Mesenteric fat pad (tissue), 1 donor: ENCODE measurements at regions not wholly inside any gene's neighbourhood (a gene's known extent, or its start where the extent isn't known, plus 50 kb on each side); places are given as distances from the start of the nearest gene placed in this dataset.

ENCODE experiments used
- DNase-seq: peaks from one replicate; pipeline ENCODE4 v3.0.0-alpha.2; 2020; ENCODE audit warnings: low spot score
- donor health status: DM: yes; HTN: yes; CAD: no.

DNA sequence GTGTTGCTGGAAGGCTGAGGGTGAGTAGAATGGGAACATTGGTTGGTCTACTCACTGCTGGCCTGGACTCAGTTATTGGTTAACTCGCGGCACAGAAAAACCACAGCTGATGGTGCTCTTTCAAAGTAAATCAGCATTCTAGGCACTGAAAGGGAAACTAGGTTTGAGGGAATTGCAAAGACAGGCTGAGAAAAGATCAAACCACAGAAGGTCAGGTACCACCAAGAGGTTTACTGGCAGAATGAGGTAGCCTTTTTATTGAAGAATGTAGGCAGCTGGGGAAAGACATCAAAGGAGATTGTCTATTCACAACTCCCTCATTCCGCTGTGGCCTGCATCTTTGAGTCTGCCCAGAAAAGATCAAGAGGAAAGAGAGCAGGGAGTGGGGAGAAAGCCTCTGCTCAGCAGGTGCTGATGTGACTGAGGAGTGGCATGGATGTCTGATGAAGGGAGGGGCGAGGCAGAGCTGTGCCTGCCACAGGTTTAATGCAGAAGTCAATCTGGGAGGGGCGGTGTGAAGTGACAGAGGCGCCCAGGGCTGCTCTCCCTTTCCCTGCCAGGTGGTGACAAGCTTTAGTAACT lies 255.5 kb downstream of the MAN2A1 start:
- DNase-seq = no peak

DNA sequence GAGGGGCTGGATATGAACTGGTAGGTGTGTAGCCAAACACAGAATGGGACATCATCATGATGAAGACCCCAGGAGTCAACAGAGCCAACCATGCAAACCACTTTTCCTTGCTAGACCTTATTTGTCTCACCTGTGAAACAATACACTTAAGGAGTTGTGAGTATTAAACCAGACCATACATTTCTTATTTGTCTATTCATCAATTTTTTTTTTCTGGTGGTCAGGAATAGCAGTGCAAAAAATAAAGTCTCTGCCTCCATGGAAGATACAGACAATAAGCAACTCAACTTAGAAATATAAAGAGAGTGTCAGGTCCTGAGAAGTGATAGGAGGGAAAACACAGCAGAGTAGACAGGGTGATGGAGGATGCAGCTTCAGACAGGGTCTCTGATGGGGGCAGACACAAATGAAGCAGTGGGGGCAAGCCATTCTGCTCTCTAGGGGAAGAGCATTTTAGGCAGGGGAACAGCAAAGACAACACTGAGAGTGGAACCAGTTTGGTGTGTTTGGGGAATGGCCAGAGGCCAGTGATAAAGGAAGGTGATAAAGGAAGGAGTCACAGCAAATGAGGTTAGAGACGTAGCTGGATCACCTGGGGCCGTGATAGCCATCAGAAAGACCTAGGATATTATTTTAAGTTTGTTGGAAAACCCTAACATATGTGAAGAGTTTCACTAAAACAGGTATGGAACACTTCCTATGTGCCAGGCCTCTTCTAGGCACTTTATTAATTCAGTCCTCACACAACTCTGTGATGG lies 256.2 kb downstream of the MAN2A1 start:
- DNase-seq = no peak

DNA sequence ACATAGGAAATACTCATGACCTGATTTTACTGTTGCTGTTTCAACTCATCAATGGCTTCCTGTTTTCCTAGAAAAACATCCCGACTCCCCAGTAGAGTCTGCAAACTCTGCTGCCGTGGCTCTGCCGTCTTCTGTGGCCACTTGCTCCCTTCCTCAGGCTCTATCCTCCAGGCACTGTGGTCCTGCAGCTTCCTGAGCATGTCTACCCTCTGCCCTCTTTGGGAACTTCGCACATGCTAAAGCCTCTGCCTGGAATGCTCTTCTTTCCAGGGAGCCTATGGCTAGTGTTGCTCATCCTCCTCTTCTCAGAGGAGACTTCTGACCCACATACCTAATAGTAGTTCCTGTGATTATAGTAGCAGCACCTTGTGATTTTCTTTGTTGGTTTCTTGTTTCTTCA lies 256.9 kb downstream of the MAN2A1 start:
- no peak for DNase-seq

DNA sequence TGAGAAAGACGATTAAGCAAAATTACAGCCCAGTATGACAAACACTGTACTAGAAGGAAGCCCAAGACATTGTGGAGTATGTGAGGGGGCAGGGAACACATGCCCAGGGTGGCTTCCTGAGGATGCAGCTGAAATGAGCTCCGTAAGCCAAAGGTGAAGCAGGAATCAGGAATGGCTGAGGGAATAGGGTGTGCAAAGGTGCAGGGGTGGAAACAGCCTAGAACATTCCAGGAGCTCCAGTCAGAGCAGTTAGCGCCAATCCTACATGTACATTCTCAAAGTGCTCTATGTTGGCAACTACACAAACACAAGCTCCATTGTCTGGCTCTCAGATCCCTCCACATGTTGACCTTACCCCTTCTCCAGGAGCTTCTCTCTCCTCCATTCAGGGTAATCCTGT lies 257.9 kb downstream of the MAN2A1 start:
- no peak for DNase-seq

DNA sequence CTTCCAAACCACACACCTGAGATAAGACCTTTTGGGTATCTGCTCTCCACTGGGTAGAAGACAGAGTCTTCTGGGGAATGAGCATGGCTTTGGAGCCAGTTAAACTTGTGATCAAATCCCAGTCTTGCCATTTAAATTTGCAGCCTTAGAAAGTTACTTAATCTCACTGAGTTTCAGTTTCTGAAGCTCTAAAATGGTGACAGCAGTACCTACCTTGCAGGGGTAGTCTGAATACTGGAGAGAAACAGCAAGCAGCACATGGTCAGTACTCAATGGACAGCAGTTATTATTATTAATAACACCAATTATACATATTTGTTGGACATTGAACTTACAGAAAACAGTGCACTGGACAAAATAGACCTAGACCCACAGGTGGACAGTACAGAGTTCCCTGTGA lies 260.9 kb downstream of the MAN2A1 start:
- no peak for DNase-seq

DNA sequence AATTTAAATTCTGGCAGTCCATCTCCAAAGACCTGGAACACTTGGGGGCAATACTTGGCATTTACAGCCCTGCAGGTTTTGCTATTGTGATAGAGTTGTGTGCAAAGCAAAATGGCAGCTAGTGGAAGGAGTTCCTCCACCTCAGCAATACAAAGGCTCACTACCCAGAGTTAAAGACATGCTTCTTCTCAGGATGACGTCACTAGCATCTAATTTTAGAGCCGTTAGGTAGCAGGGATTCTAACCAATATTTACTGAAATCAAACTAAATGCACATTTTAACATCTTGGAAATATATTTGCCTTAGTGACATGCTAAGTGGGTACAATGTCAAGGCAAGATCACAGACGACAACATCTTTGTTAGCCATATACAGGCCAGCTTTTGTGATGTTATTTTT lies 261.6 kb downstream of the MAN2A1 start:
- no peak for DNase-seq

DNA sequence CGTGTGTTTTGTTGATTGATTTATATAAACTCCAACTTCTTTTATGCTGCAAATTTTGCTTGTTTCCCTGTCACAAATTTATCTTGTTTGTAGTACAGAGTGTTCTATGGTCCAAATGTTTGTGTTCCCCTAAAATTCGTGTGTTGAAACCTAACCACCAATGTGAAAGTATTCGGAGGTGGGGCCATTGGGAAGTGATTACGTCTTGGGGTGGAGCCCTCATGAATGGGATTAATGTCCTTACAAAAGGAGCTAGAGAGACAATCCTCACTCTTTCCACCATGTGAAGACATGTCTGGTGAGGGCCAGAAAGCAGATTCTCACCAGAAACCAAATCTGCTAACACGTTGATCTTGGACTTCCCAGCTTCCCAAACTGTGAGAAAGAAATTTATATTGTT lies 262.0 kb downstream of the MAN2A1 start:
- no peak for DNase-seq

DNA sequence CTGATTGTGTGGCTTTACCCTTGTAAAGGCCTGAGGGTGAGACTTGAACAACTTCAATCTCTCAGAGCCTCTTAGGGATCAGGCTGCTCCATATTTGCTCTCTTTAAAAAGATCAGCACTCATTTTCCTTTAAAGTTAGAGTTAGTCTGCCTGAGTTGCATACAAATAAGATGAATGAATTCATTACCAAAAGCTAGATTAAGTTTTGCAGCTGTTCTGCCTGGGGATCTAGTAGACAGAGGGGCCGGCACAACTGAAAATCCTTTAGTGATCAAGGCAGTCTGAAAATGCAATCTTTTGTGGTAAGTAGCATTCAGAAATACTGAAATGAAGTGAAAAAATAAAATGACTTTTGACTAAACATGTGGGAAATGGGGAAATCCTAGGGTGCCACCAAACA lies 264.0 kb downstream of the MAN2A1 start:
- DNase-seq = no peak

DNA sequence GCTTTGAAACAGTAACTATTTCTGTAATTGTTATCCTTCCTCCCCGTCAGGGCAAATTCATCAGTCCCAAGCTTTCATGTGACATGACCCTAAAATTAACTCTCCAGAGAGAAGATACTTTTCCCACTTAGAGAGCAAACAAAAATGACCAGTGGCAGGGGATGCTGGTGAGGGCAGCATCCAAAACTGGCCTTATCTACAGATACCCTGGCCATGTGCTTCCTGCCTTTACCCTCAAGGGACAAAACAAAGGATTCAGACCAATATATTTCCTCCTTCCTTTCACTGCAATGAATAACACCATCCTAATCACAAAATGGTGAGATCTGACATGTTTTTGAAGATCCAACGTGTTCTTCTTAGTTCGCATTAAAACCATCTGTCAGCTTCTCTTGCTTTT lies 267.2 kb downstream of the MAN2A1 start:
- no peak for DNase-seq

DNA sequence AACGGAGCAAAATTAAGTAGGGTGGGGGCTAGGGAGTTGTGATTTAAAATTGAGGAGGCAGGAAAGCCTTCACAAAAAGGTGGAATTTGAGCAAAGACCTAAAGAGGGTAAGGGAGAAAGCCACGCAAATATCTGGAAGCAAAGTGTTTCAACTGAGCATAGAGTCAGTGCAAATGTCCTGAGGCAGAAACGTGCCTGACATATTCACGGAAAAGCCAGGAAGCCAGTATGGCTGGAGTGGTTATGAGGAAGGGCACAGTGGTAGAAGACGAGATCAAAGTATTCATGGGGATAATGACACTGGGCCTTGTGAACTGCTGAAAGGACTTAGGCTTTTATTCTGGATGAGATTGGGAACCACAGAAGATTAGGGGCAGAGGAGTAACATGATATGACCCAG lies 268.4 kb downstream of the MAN2A1 start:
- DNase-seq = no peak

DNA sequence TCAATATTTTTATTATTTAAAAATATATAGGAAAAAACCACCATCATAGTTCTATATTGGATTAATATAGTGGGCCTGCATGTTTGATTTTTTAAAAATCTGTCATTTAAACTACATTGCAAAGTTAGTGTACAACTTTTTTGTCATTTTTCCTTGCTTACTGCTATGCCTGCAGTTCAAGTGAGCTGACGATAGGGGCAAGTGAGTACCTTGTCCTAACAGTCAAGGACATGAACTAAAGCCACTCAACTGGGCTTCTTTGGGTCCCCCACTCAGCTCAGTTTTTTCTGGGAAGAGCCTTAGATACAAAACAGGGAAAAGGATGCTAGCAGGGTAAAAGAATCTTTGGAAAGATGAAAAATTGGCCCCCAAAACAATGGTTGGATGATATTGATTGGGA lies 269.9 kb downstream of the MAN2A1 start:
- no peak for DNase-seq

DNA sequence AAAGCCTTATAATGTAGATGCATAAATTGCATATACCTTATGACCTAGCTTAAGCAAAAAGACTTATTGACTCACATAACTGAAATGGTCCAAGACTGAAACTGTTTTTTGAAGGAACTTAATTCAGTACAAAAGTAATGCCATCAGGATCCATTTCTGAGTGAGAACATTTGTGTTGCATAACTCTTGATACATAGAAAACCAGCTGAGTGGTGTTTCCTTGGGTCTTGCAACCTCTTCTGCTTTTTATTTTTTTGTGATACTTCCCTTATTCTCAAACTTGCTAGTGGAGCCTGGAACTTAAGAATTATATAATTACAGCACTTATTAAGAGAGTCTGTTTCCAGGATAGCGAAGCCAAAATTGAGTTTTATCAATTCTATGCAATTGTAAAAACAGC lies 272.0 kb downstream of the MAN2A1 start:
- DNase-seq = no peak

DNA sequence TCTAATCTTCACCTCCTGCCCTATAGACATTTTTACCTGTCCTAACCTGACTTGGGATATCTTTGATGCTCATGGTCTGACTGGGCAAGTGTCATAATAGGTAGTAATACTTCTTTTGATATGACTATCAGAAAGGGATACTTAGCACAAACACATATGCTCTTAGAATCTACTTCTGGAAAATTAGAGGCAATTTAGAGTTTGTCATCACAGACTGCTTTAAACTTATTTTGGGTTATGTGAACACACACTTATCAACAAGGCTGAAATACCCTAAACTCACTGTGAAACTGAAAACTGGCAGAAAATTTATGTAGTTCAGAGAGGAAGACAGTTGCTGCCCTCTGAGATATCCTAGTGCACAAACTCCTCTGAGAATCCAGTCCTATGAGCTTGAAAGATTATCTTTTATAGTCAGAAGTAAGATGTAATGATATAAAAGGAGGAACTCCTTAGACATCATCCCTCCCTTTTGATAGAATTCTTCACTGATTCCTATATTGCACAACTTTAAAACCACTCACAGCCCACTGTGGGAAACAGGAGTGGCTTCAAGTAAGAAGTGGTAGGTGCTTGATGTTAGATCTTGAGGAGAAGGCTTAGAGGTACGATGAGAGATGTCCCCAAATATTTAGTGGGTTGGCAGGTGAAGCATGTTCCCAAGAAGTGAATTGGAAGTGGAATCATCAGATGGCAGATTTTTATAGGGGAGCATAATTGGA lies 273.3 kb downstream of the MAN2A1 start:
- no peak for DNase-seq

DNA sequence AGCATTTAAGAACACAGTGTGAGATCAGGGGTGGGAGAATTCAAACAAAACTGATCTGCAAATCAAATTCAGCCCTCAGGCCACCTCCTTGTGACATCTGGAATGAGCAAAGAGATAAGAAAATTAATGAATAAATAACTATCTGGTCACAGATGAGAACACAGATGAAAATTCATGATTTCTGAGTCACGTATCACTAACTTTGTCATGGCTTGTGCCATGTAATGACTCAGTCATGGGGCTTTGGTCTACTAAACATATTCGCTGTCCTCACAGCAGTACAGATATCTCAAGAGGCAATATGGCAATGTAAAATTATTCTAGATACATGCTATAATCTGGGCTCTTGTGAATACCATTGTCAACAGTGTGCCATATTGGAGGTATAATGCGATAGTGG lies 274.4 kb downstream of the MAN2A1 start:
- no peak for DNase-seq

DNA sequence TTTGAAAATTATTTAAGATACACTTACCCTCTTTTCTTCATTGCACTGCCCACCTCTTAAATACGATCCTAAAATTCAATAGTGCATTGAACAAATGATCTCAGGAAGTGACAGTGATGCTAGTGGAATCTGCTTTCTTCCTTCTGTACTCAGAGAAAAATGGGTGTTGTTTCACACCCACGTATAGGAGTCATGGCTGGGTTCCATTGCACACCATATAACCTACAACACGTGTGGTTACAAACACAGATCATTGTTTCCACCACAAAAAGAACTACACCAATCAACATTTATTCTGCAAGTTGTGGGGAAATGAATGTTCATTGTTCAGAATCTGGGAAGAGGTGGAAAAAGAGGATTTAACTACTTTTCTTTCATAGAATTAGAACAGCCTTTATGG lies 275.9 kb downstream of the MAN2A1 start:
- no peak for DNase-seq

DNA sequence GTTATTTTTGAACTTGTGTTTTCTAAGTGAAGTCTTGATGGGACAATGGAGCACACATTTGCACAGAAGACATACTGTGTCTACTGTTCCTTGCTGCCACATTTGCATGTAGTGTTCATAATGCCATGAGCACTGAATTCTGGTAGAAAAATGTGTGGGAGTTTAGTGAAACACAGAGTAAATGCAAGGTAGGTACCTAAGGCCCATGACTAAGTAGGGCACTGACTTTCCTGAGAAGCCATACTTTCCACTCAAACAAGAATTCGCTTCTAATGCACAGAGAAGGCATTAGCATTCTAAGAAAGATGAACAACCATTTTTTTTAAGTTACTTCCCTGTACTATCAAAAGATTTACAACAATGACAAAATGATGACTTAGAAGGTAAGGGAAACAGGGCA lies 282.2 kb downstream of the MAN2A1 start:
- no peak for DNase-seq

DNA sequence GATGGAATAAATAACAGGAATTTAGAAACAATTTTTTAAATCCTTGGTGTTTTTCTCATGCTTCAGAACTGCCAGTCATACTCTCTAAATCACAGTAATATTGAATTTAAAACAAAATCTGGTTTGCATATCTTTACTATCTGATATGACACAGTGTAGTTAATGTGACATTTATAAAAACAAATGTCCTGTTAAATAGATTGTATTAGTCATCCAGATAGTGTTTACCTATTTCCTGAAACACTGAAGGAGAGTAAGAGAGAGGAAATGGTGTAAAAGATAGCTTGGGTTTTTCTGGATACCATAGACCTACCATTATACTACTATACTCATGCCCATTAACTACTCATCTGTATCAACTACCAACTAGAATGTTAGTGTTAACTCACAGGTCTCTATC lies 292.3 kb downstream of the MAN2A1 start:
- DNase-seq = no peak

DNA sequence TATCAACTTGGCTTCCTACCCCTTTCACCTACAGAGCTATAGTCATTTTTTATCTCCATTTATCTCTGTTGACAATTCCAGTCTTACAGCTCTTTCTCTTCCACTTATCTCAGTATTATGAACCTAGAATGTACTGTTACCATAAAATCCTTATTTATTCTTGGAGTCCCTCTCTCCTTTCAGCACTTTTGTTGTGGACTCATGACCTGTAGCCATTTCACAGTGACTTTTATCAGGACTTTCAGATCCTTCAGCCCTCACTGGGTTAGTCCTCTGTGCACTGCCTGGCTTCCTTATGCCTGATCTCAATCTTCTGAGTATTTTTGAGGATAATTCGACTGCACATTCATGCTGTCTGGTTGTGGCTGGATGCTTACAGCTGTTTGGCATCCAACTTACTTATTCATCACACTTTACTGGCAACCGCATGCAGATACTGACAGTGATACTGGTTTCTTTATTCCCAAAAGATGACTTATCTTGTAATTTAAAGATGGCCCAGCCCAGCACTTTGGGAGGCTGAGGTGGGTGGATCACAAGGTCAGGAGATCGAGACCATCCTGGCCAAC lies 293.3 kb downstream of the MAN2A1 start:
- no peak for DNase-seq

DNA sequence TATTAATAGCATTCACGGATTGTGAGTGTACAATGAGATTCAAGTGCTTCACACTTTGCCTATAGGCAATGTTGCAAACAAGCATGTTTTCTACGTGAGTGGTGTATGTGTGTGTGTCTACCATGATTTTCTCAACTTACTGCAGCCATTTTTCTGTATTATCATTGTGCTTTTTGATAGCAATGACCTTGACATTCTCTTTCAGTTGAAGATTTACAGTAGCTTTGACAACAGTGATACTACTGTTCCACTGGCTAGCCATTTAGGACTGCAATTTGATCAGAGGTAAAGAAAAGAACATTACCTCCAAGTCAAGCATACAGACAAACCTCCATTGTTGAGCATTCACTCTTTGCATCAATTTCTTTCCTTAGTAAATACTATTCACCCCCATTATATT lies 297.0 kb downstream of the MAN2A1 start:
- DNase-seq = no peak

DNA sequence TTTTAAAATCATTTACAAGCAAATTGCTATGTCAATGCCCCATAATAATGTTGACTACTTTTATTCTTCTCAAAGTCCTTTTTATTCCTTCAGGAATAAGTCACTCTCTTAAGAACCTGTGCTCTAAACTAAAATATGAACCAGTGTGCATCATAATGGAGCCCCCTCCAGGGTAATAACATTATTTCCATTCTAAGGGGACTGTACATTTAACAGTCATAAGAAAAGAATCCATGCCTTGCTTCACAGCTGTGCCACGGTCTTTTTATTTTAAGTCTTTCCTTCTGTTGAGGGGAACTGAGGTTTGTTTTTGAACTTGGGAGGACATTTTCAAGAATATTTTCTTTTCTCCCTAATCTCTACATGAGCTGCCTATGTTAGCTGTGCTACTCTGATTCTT lies 297.6 kb downstream of the MAN2A1 start:
- no peak for DNase-seq

DNA sequence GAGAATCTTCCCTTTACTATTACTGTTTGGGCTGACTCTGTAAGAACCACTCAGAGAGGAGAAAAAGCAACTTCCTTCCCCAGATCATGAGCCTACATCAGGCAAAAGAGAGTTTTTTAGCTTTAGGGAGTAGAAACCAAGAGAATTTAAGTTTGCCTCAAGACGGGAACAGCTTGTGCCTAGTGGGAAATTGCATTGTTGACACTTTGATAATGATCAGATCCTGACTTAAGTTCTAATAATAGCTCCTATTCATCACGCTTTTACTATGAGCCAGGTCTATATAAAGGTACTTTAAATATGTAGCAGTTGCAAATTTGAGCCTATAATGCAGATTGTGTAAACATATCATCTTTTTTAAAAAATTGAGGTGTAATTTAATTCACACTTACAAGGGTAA lies 298.2 kb downstream of the MAN2A1 start:
- DNase-seq = no peak

DNA sequence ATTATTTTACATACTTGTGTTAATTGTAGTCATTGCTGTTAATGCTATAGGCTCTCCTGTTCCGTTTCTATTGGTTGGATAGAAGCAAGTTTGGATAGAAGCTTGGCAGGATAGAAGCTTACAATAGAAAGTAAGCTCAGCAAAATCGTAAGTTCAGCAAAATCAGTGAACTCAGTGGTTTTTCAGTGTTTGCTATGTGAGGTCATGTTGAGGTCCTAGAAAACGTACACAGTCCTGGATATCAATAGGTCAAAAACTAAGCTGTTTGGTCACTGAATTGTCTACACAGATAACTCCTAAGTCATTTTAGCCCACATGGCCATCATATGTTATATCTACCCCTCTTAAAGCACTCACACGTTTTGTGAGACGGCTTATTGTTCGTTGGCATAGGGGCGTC lies 299.4 kb downstream of the MAN2A1 start:
- no peak for DNase-seq
